Activated CD4-positive, alpha-beta T cell treated with anti-CD3 and anti-CD28 coated beads, Interleukin-2, amount 10 ng/mL, durations not matched to agents 7 days and 5 days (primary cell): ENCODE measurements at regions not wholly inside any gene's neighbourhood (a gene's known extent, or its start where the extent isn't known, plus 50 kb on each side); places are given as distances from the start of the nearest gene placed in this dataset.
"Not testable (repeated sequence)": the region's sequence is repeated elsewhere in the genome, so short reads cannot be mapped to it uniquely, and the experiment has no call there.

Experiments
- CTCF ChIA-PET: fragments of 350-600 bp; sonication (Branson Sonifier 250); formaldehyde crosslinking; loops from one replicate; lab custom pipeline; 2021; ENCODE audit warnings: antibody characterized with exemption; lab: Charles Lee
- POLR2A ChIA-PET: fragments of 350-600 bp; sonication (Branson Sonifier 250); formaldehyde crosslinking; loops from one replicate; lab custom pipeline; 2021; ENCODE audit warnings: antibody characterized with exemption; lab: Charles Lee
- DNase-seq: peaks from one replicate; pipeline ENCODE4 v3.0.0-alpha.2; 2020
- H3K27ac Mint-ChIP-seq: one replicate; pipeline ENCODE4 v1.8.0; 2021; ENCODE audit warnings: mild to moderate bottlenecking, moderate library complexity, mixed read lengths
- H3K27me3 Mint-ChIP-seq: one replicate; pipeline ENCODE4 v1.8.0; 2021; ENCODE audit warnings: mixed read lengths
- H3K36me3 Mint-ChIP-seq: one replicate; pipeline ENCODE4 v1.8.0; 2021; ENCODE audit warnings: low read depth, mixed read lengths
- H3K4me1 Mint-ChIP-seq: one replicate; pipeline ENCODE4 v1.8.0; 2021; ENCODE audit warnings: mixed read lengths
- H3K4me3 Mint-ChIP-seq: one replicate; pipeline ENCODE4 v1.8.0; 2021; ENCODE audit warnings: mild to moderate bottlenecking, moderate library complexity, mixed read lengths
- H3K9me3 Mint-ChIP-seq: one replicate; pipeline ENCODE4 v1.8.0; 2021; ENCODE audit warnings: mixed read lengths

DNA sequence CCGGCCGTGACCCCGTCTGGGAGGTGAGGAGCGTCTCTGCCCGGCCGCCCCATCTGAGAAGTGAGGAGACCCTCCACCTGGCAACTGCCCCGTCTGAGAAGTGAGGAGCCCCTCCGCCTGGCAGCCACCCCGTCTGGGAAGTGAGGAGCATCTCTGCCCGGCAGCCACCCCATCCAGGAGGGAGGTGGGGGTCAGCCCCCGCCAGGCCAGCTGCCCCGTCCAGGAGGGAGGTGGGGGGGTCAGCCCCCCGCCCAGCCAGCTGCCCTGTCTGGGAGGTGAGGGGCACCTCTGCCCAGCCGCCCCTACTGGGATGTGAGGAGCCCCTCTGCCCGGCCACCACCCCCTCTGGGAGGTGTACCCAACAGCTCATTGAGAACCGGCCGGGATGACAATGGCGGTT is 428.7 kb downstream of the LTN1 start:
- H3K27ac Mint-ChIP-seq, H3K36me3 Mint-ChIP-seq, POLR2A ChIA-PET, H3K27me3 Mint-ChIP-seq, H3K4me3 Mint-ChIP-seq, CTCF ChIA-PET, DNase-seq: not testable (repeated sequence)
- H3K4me1 Mint-ChIP-seq, result peaks cover 15% of the 10 kb centered on the region
- peaks cover 11% of the 10 kb centered on the region for H3K9me3 Mint-ChIP-seq

DNA sequence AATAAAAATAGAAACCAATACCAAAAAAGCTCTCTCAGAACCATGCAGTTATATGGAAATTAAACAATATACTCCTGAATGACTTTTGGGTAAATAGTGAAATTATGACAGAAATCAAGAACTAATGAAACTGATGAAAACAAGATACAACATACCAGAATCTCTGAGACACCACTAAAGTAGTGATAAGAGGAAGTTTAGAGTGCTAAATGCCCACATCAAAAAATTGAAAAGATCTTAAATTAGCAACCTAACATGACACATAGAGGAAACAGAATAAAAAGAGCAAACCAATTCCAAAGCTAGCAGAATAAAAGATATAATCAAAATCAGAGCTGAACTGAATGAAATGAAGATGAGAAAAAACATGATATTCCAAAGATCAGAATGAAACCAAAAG is 430.9 kb downstream of the LTN1 start:
- POLR2A ChIA-PET, result no interaction called here
- CTCF ChIA-PET, result no interaction called here
- Mint-ChIP-seq H3K27ac (no peak overlapping the region), H3K36me3 (peaks cover 6% of the 10 kb centered on the region), H3K4me1 (peaks cover 15% of the 10 kb centered on the region), H3K9me3 (peaks cover 12% of the 10 kb centered on the region), H3K27me3 (no peaks in the 10 kb centered on the region), H3K4me3 (no peak overlapping the region)
- DNase-seq, result no peak

DNA sequence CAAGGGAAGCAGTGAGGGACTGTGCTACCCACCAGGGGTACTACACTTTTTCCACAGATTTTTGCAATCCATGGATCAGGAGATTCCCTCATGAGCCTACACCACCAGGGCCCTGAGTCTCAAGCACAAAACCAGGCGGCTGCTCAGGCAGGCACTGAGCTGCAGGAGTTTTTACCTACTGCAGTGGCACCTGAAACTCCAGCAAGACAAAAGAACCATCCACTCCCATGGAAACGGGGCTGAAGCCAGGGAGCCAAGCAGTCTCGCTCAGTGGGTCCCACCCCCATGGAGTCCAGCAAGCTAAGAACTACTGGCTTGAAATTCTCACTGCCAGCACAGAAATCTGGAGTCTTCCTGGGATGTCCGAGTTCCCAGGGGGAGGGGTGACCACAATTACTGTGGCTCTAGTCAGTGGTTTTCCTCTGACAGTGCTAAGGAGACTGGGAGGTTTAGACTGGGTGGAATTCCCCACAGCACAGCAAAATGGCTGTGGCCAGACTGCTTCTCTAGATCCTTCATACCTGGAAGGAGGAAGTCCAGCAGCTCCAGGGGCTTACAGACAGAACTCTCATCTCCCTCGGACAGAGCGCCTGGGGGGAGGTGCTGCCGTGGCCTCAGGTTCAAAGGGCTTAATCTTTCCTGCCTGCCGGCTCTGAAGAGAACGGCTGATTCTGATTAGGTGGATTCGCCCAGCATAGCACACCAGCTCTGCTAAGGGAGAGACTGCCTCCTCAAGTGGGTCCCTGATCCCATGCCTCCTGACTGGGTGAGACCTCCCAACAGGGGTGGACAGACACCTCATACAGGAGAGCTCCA is 437.8 kb downstream of the LTN1 start:
- ChIA-PET POLR2A (no interaction called here), CTCF (no interaction called here)
- no peak for DNase-seq
- Mint-ChIP-seq H3K4me1 (no peaks in the 10 kb centered on the region), H3K27me3 (no peaks in the 10 kb centered on the region), H3K4me3 (no peak overlapping the region), H3K36me3 (peaks cover 2% of the 10 kb centered on the region), H3K27ac (no peak overlapping the region), H3K9me3 (peaks cover 4% of the 10 kb centered on the region)

DNA sequence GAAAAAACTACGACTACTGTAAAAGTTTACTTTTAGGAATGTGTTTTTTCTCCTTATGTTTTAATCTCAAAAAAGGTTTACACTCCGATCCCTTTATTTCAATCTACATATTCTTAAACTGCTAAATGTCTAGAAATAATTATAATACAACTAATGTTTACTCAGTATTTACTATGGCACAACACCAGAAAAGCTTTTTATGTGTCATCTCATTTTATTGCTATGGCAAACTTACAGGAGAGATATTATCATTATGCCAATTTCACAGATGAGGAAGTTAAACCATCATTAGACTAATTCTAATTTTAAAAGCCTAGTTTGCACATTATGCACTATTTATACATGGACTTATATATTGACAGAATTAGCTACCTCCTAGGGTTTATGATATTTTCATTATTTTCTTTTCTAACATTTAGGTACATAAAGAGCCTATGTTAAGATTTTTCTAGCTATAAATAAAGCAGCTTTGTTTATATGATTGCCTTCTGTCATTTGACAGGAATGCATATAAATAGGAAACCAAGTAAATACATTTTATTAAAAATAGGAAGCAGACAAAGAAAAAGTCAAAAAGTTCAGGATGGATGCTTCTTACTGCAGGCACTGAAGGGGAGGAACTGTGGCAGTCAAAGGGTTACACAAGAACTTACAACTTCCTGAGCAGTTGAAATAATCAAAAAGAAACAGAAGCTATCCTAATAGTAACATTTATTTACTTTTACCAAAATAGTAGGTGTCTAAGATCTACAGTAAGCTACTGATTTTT is 442.4 kb downstream of the LTN1 start:
- CTCF ChIA-PET, result no interaction called here

DNA sequence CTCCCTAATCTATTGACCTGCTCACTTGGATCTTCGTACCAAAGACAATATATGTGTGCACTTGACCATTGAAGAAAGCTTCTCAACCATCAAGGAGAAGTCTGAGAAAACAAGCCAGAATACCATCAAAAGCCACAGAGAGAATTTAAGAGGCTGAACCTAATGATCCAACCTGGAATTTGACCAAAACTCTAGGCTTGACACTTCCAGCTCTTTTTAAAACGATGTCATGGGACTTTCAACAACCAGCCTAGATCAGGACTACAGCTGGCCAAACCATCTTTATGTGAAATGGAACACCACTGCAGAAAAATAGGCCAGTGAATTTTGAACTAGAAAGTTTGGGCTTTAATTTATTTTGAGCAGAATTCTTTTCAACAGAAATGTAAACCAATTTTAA is 444.4 kb downstream of the LTN1 start:
- H3K27ac Mint-ChIP-seq, result no peak overlapping the region
- no peaks in the 10 kb centered on the region for H3K36me3 Mint-ChIP-seq
- no peaks in the 10 kb centered on the region for H3K4me1 Mint-ChIP-seq
- H3K4me3 Mint-ChIP-seq, result no peak overlapping the region
- no peaks in the 10 kb centered on the region for H3K9me3 Mint-ChIP-seq
- ChIA-PET CTCF (no interaction called here), POLR2A (no interaction called here)
- no peak for DNase-seq
- no peaks in the 10 kb centered on the region for H3K27me3 Mint-ChIP-seq

More for the DNA sequence above, 442.4 kb downstream of the LTN1 start:
- Mint-ChIP-seq H3K27me3 (no peaks in the 10 kb centered on the region), H3K4me1 (no peaks in the 10 kb centered on the region), H3K27ac (no peak overlapping the region), H3K4me3 (no peak overlapping the region), H3K36me3 (no peaks in the 10 kb centered on the region), H3K9me3 (no peaks in the 10 kb centered on the region)
- no peak for DNase-seq
- POLR2A ChIA-PET, result no interaction called here

DNA sequence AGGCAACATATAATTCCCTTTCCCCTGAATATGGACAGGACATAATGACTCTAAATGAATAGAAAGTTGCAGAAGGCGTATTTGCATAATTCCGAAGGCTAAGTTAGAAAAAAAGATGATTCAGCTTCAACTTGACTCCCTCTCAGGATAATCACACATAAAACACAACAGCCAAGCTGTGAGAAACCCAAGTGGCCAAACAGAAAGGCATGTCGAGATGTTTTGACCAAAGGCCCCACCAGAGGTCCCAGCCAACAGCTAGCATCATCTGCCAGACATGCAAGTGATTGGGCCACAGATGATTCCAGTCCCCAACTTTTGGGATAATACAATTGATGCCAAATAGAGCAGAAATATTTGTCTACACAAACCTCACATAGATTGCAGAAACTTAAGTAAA is 444.9 kb downstream of the LTN1 start:
- H3K4me1 Mint-ChIP-seq, result no peaks in the 10 kb centered on the region
- H3K4me3 Mint-ChIP-seq, result no peak overlapping the region
- no peak for DNase-seq
- H3K27me3 Mint-ChIP-seq, result no peaks in the 10 kb centered on the region
- H3K9me3 Mint-ChIP-seq, result no peaks in the 10 kb centered on the region
- ChIA-PET CTCF (no interaction called here), POLR2A (no interaction called here)
- no peaks in the 10 kb centered on the region for H3K36me3 Mint-ChIP-seq
- H3K27ac Mint-ChIP-seq, result no peak overlapping the region

DNA sequence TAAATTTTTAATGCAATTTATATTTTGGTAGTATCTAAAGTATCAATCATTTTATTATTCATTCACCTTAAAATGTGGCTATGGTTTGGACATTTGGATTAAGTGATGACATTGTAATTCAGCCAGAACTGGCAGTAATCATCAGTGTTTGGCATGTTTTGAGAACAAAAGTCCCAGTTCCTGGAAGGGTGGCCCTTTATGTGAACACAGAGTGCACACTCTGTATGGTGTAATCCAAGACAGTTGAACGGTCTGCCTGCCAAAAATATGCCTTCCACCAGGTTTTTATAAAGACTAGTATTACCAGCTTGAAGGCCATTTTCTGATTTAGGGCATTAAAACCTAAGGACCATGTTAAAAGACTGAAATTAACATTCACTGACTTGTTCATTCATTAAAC is 448.7 kb downstream of the LTN1 start:
- Mint-ChIP-seq H3K9me3 (no peaks in the 10 kb centered on the region), H3K27me3 (no peaks in the 10 kb centered on the region), H3K4me3 (no peak overlapping the region), H3K36me3 (no peaks in the 10 kb centered on the region), H3K4me1 (no peaks in the 10 kb centered on the region), H3K27ac (no peak overlapping the region)
- ChIA-PET POLR2A (no interaction called here), CTCF (no interaction called here)
- no peak for DNase-seq

DNA sequence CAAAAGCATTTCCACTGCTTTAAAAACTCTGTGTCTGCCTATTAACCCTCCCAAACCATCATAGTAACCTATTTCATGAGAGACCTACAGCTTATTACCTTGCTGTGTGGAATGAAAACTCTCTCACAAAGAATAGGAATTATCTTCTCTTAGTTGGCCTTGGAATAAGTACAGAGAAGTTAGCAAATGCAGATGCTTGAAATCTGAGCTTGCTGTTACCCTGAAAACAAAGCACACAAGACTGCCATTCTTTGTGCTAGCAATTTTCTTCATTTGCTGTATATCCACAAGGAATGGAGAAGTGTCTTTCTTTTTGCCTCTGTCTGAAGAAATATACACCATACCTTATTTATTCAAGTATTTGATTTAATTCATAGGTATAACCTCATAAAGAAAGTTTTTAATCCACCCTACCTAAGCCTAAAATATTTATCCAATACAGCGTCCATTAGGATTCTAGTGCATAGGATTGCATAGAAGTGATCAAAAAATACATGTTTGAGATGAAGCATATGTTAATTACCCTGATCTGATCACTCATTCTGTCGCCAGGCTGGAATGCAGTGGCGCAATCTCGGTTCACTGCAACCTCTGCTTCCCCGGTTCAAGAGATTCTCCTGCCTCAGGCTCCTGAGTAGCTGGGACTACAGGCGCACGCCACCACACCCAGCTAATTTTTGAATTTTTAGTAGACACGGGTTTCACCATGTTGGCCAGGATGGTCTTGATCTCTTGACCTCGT is 451.1 kb downstream of the LTN1 start:
- ChIA-PET POLR2A (no interaction called here), CTCF (no interaction called here)
- no peaks in the 10 kb centered on the region for H3K4me1 Mint-ChIP-seq
- no peaks in the 10 kb centered on the region for H3K9me3 Mint-ChIP-seq
- no peak overlapping the region for H3K4me3 Mint-ChIP-seq
- peaks cover 4% of the 10 kb centered on the region for H3K27me3 Mint-ChIP-seq
- no peak overlapping the region for H3K27ac Mint-ChIP-seq
- no peak for DNase-seq
- no peaks in the 10 kb centered on the region for H3K36me3 Mint-ChIP-seq

DNA sequence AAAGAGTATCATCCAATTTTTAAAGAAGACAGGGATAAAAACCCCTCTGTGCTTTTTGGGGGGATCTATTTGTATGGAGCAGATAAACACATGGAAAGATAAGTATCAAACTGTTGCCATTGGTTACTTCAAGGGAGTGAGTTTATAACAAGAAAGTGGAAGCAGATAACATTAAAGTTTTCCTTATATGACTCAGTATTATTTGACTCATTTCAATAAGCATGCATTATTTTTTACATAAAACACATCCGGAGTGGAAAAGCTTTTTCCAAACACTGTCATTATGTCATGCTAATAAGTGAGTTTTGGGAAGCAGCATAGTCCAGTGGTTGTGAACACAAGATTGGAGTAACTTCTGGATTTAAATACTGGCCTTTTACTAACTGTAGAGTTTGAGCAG is 452.2 kb downstream of the LTN1 start:
- DNase-seq, result no peak
- H3K27ac Mint-ChIP-seq, result no peak overlapping the region
- CTCF ChIA-PET, result no interaction called here
- no peaks in the 10 kb centered on the region for H3K36me3 Mint-ChIP-seq
- POLR2A ChIA-PET, result no interaction called here
- no peaks in the 10 kb centered on the region for H3K4me1 Mint-ChIP-seq
- peaks cover 4% of the 10 kb centered on the region for H3K27me3 Mint-ChIP-seq
- no peaks in the 10 kb centered on the region for H3K9me3 Mint-ChIP-seq
- H3K4me3 Mint-ChIP-seq, result no peak overlapping the region

DNA sequence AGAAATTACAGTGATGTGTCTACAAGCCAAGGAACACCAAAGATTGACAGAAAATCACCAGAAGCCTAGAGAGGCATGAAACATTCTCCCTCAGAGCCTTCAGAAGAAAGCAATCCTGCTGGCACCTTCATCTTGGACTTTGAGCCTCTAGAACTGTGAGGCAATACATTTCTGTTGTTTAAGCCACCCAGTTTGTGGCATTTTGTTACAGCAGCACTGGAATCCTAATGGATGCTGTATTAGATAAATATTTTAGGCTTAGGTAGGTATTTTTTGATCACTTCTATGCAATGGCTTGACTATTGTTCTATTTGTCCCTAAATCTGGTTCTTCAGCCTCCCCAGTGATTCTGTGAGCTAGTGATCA is 453.1 kb downstream of the LTN1 start:
- DNase-seq, result no peak
- POLR2A ChIA-PET, result no interaction called here
- Mint-ChIP-seq H3K36me3 (no peaks in the 10 kb centered on the region), H3K9me3 (no peaks in the 10 kb centered on the region), H3K4me1 (no peaks in the 10 kb centered on the region), H3K27ac (no peak overlapping the region), H3K4me3 (no peak overlapping the region), H3K27me3 (peaks cover 4% of the 10 kb centered on the region)
- CTCF ChIA-PET, result no interaction called here

DNA sequence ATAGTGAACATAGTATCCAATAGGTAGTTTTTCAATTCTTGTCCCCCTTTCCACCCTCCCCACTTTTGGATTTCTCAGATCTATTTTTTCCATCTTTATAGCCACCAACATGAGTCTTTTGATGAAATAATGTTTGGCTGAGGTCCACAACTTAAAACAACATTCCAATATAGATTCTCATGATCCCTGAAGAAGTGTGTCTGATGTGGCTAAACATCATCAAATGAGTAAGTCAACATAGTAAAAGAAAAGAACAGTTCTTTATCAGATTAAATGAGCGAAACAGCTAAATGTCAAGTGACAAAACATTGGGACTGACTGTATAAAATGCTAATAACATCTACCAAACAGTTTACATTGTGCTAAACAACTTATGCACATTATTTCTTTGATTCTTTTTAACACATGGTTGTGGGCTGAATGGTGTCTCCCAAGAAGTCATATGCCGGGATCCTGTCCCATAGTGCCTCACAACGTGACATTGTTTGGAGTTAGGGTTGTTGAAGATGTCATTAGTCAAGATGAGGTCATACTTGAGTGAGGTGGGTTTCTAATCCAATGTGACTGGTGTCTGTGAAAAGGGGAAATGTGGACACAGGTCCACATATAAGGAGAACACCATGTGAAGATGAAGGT is 453.6 kb downstream of the LTN1 start:
- POLR2A ChIA-PET, result no interaction called here
- no peaks in the 10 kb centered on the region for H3K4me1 Mint-ChIP-seq
- CTCF ChIA-PET, result no interaction called here
- H3K9me3 Mint-ChIP-seq, result no peaks in the 10 kb centered on the region
- no peaks in the 10 kb centered on the region for H3K36me3 Mint-ChIP-seq
- no peak overlapping the region for H3K27ac Mint-ChIP-seq
- no peak overlapping the region for H3K4me3 Mint-ChIP-seq
- DNase-seq, result no peak
- peaks cover 4% of the 10 kb centered on the region for H3K27me3 Mint-ChIP-seq

DNA sequence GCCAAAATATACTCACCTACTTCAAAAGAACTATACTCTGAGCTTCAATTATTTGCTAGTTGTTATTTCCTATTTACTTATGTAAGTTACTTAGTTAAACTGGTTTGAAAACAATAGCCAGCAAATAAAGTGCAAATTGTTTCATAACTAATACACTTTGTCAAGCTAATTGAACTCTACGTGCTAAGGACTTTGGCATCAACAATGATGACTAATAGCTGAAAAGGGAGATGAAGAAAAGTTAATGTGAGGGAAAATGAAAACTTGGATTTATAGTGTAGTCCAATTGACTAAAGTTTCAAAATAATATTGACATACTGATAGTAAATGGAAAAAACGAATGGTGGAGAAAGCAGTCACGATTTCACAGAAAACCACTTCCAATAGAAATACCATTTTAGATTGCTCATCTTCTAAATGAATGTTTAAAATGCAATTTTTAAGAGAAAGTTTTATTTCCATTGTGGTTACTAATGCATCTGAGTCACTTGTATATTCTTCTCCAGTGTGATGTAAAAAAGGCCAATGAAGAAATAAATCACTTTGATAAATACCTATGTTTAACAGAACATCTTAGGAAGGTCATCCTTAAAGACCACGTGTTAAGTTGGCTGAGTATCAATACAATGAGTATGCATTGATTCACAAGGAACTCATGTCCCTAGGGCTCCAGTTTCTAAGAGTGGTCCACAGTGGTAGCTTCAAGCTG is 455.2 kb downstream of the LTN1 start:
- CTCF ChIA-PET, result interaction anchor here (0.6 kb wide), 1 partner anchor 440 kb away, joined by 6 read pairs; no protein-coding TSS in a partner anchor

More for the DNA sequence above, 455.2 kb downstream of the LTN1 start:
- no peaks in the 10 kb centered on the region for H3K4me1 Mint-ChIP-seq
- H3K4me3 Mint-ChIP-seq, result no peak overlapping the region
- POLR2A ChIA-PET, result no interaction called here
- no peaks in the 10 kb centered on the region for H3K9me3 Mint-ChIP-seq
- H3K27ac Mint-ChIP-seq, result no peak overlapping the region
- DNase-seq, result no peak
- no peaks in the 10 kb centered on the region for H3K36me3 Mint-ChIP-seq
- peaks cover 7% of the 10 kb centered on the region for H3K27me3 Mint-ChIP-seq
